Kidney (tissue), 13 donors: ENCODE measurements at regions not wholly inside any gene's neighbourhood (a gene's known extent, or its start where the extent isn't known, plus 50 kb on each side); places are given as distances from the start of the nearest gene placed in this dataset.

Source experiments
- DNase-seq, 5 donors: peaks; one replicate each; pipeline ENCODE4 v3.0.0-alpha.2; 2013 to 2020
- FAIRE-seq: peaks from 2 replicates; lab custom pipeline; 2012; peaks lifted over from hg19 to GRCh38; lab: Jason Lieb, UNC
- H3K27ac ChIP-seq, 2 donors: one replicate each; pipeline ENCODE4 v1.7.0; 2013; ENCODE audit warnings: low read depth in 2 of 2, low read length in 2 of 2, inconsistent platforms in 1 of 2
- H3K27me3 ChIP-seq: one replicate; pipeline ENCODE4 v1.7.1; 2013; ENCODE audit warnings: low read length, inconsistent platforms; ENCODE audit not compliant: control insufficient read depth, insufficient read depth
- H3K36me3 ChIP-seq, 3 donors: one replicate each; pipeline versions ENCODE4 v1.7.0 to v1.7.1; 2013; ENCODE audit warnings: low read length in 3 of 3, control low read depth in 1 of 3, inconsistent platforms in 1 of 3; ENCODE audit not compliant: insufficient read depth in 3 of 3, control insufficient read depth in 2 of 3
- H3K4me1 ChIP-seq, 3 donors: one replicate each; pipeline versions ENCODE4 v1.7.0 to v1.7.1; 2013; ENCODE audit warnings: low read length in 3 of 3, inconsistent platforms in 1 of 3, low read depth in 1 of 3; ENCODE audit not compliant: control insufficient read depth in 2 of 3, insufficient read depth in 2 of 3
- H3K4me3 ChIP-seq, 3 donors: one replicate each; pipeline versions ENCODE4 v1.7.0 to v1.8.1; 2013; ENCODE audit warnings: low read length in 3 of 3, control low read depth in 1 of 3, inconsistent platforms in 1 of 3
- H3K9ac ChIP-seq, 3 donors: one replicate each; pipeline versions ENCODE4 v1.7.0 to v1.7.1; 2013; ENCODE audit warnings: low read length in 3 of 3, control low read depth in 1 of 3, inconsistent platforms in 1 of 3
- H3K9me3 ChIP-seq, 3 donors: one replicate each; pipeline versions ENCODE4 v1.7.0 to v1.7.1; 2013; ENCODE audit warnings: low read length in 3 of 3, control low read depth in 1 of 3, inconsistent platforms in 1 of 3; ENCODE audit not compliant: control insufficient read depth in 2 of 3, insufficient read depth in 1 of 3
- CTCF ChIP-seq: IDR thresholded peaks from 3 replicates; pipeline ENCODE4 v1.5.1; 2012; ENCODE audit warnings: mild to moderate bottlenecking, moderate library complexity, borderline replicate concordance; ENCODE audit not compliant: insufficient read depth; ENCODE audit errors: extremely low read depth
- intact Hi-C: fragments of 100-400 bp; cut with DNase I; formaldehyde crosslinking; loops from one replicate; pipeline ENCODE4 v1.11.1; 2022
- donor health status: control.
- donor health status: control.
- donor health status: control.
- donor health status: control.
- donor health status: control.
- donor health status: DM: yes; HTN: yes; CAD: no.
- donor health status: Normal renal cell carcinoma (clear cell type).

DNA sequence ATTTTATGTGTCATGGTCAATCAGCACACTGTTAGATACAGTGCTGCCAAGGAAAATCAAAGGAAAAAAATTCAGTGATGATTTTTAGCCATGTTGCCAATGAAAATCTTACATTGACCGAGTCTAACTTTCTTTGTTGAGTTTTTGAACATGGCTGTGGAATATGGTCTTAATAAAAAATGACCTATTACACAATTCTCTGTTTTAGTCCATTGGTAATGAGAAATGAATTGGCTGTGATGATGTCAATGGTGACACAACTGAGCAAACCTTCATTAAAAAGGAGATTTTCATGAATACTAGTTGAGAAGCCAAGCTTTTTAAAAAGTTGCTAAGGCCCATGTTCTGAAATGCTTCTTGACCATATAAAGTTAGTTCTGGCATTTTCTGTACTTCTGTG lies 225.9 kb upstream of the GYPA start:
- Histone ChIP-seq H3K4me1 (no peaks in the 10 kb centered on the region), H3K27ac (no peak overlapping the region), H3K4me3 (no peak overlapping the region), H3K9ac (no peak overlapping the region), H3K36me3 (no peaks in the 10 kb centered on the region), H3K27me3 (no peaks in the 10 kb centered on the region), H3K9me3 (no peaks in the 10 kb centered on the region)
- no peak for FAIRE-seq
- intact Hi-C loops, result no loop called here
- DNase-seq, result no peak
- TF ChIP-seq CTCF, result no peak

DNA sequence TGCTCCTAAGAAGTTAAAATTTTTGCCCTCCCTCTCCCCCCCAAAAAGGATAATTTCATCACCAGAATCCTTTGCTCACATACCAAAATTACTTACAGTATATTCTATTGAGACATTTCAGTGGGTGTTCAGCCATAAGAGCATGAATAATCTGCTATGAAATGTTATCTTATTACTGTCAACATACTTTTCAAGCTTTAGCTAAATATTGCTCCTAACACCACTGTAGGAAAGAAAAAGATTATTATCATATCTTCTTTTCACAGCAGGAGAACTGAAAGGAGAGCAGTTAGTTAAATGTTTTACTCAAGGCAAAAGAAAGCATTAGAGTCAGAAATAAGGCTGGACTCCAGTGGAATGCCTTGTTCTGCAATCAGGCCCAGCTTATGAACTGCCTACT lies 231.0 kb upstream of the GYPA start:
- no peaks in the 10 kb centered on the region for H3K4me1 ChIP-seq
- DNase-seq (no peak), FAIRE-seq (no peak)
- H3K4me3 ChIP-seq, result no peak overlapping the region
- no peak overlapping the region for H3K9ac ChIP-seq
- no peaks in the 10 kb centered on the region for H3K27me3 ChIP-seq
- no peak for TF ChIP-seq CTCF
- H3K36me3 ChIP-seq, result no peaks in the 10 kb centered on the region
- H3K9me3 ChIP-seq, result no peaks in the 10 kb centered on the region
- intact Hi-C loops, result no loop called here
- H3K27ac ChIP-seq, result no peak overlapping the region

DNA sequence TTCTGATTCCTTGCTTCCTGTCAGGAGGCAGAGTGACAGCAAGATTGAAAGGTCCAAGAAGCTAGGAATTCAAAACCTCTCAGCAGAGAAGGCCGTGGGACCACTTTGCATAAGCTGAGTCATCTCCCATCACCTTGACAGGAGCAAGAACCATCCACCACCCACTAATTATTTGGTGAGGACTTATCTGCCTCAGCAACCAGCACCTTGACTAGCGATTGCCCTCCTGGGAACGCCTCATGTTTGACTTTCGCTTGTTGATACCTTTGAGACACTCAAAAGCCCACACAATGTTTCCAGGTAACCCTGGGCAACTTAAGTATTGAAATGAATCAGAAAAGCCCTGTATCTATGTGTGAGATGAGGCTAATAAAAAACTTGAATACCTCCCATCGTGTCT lies 233.5 kb upstream of the GYPA start:
- intact Hi-C loops, result no loop called here
- no peaks in the 10 kb centered on the region for H3K27me3 ChIP-seq
- H3K27ac ChIP-seq, result no peak overlapping the region
- DNase-seq, result no peak
- no peaks in the 10 kb centered on the region for H3K36me3 ChIP-seq
- no peaks in the 10 kb centered on the region for H3K4me1 ChIP-seq
- H3K9ac ChIP-seq, result no peak overlapping the region
- H3K4me3 ChIP-seq, result no peak overlapping the region
- no peaks in the 10 kb centered on the region for H3K9me3 ChIP-seq
- no peak for TF ChIP-seq CTCF
- FAIRE-seq, result no peak

- H3K4me1 ChIP-seq, result no peaks in the 10 kb centered on the region
- DNase-seq (peak in 2 of 5 donors; percentile 29 to 56), FAIRE-seq (no peak)
- no peaks in the 10 kb centered on the region for H3K9me3 ChIP-seq
- TF ChIP-seq CTCF, result no peak
- no peak overlapping the region for H3K27ac ChIP-seq
- H3K4me3 ChIP-seq, result no peak overlapping the region
- no peaks in the 10 kb centered on the region for H3K36me3 ChIP-seq
- no peak overlapping the region for H3K9ac ChIP-seq
- intact Hi-C loops, result no loop called here
- no peaks in the 10 kb centered on the region for H3K27me3 ChIP-seq
These were observed 236.3 kb upstream of the GYPA start for GRCh38 chr4:144376866-144377265.
